ENCODE measurements at regions not wholly inside any gene's neighbourhood (a gene's known extent, or its start where the extent isn't known, plus 50 kb on each side); places are given as distances from the start of the nearest gene placed in this dataset.

GRCh38 chr4:129883996-129884395 lies 788.0 kb downstream of the C4orf33 start:
- no peak for DNase-seq (ENCODE audit: low read depth in 2 of 2)

DNA sequence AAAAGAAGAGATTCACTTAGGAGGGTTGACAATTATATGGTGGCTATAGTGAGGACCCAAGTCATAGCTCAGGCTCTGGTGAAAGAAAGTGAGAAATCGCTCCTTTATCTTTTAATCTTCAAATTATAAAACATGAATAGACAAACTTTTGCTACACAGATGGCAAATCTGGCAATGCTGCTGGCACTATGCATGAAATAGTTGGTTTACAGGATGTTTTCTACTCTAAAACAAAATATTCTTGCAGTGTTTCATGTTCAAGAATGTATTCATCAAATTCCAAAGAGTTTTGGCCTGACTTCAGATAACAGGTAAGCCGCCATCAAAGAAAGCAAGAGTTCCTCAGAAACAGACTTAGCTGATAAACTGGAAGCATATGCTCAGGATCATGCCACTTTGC lies 801.2 kb downstream of the C4orf33 start:
- no peak for DNase-seq (ENCODE audit: low read depth in 2 of 2)

DNA sequence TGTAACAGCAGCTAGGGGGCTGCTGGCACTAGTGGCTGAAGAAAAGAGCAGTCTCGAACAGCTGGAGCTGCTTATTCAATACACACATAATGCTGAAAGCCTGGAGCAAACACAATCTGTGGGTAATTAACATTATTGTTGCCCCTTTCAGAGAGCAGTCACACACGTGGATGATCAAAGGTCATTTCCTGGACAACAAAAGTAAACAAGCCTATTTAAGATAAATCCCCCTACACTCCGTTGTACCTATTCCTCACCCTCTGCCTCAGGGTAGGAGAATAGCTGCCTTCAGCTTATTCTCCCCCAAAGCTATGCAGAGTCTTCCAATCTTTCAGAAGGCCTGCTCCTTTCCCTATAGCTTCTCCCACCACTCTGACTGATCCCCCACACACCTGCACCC lies 803.9 kb downstream of the C4orf33 start:
- no peak for DNase-seq (ENCODE audit: low read depth in 2 of 2)

GRCh38 chr4:129900430-129900953 lies 804.5 kb downstream of the C4orf33 start:
- no peak for DNase-seq (ENCODE audit: low read depth in 2 of 2)

- no peak for DNase-seq (ENCODE audit: low read depth in 2 of 2)
Measured at GRCh38 chr4:129901205-129901604, 805.3 kb downstream of the C4orf33 start.

DNA sequence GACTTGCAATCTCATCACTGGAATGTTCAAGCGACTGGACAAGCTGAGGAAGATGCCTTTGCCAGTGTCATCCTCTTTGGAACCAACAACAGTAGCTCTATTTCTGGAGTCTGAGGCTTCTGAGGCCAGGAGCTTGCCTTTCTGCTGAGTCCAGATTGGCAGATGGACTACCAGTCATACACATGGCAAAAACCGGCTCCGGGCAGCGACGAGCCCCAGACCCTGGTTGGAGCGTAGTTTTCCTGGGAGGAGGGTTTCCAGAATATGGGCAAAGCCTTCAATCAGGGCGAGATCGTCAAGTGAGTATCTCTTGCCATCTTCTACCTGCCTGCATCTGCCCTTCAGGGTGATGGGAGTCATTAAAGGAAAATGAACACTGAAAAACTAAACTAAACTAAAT lies 807.9 kb downstream of the C4orf33 start:
- DNase-seq (ENCODE audit: low read depth in 2 of 2), result no peak

- DNase-seq (ENCODE audit: low read depth in 2 of 2), result no peak
Measured at GRCh38 chr4:129905256-129905655, 809.3 kb downstream of the C4orf33 start.

- no peak for DNase-seq (ENCODE audit: low read depth in 2 of 2)
Measured at GRCh38 chr4:129908117-129908516, 812.2 kb downstream of the C4orf33 start.

DNA sequence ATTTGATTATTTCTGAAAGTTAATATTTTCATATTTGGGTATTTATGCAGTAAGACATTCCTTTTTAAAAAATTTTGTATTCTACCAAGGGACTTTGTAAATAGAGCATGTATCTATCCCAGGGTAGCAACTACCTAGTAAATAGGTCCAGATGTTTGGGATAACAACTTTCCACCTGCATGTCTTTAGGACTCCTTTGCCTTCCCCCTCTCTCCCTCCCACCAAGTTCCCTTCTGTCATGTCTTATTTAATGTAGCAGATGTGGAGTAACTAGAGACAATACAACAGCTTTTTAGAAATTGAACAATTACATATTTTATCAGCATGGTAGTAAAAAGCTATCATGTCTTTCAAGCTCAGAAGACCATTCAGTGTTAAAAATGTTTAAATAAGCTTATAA lies 821.0 kb downstream of the C4orf33 start:
- DNase-seq (ENCODE audit: low read depth in 2 of 2), result no peak

- no peak for DNase-seq (ENCODE audit: low read depth in 2 of 2)
Measured at GRCh38 chr4:129917651-129918050, 821.7 kb downstream of the C4orf33 start.

DNA sequence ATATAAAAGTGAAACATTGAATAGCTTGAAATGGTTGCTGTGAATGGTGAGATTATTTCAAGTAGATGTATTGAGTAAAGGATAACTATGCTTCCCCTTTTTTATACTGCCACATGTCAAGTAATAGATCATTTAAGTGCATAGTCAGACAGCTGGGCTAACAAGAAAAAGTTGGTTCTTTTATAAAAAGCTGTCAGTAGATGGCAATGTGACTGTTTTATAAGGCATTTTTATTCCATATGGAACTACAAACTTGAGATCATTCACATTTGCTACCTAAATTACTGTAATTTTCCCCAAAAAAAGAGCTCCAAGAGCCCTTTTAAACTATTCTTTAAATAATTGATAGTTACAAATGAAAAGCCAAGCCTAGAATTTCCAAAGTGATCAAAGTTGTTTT lies 831.0 kb downstream of the C4orf33 start:
- DNase-seq (ENCODE audit: low read depth in 2 of 2), result no peak

DNA sequence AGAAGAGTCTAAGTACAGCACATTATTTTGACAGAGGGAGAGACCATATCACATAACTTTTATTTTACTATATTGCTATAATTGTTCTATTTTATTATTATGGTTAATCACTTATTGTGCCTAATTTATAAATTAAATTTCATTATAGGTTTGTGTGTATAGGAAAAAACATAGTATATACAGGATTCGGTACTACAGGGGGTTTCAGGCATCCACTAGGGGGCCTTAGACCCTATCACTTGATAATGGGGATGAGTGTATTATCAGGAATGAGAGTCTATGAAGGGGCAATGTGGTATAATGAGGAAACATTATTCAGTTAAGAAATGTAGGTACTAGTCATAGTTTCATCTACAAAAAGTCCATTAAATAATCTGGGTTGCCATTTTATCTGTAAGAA lies 833.1 kb downstream of the C4orf33 start:
- DNase-seq (ENCODE audit: low read depth in 2 of 2), result no peak

DNA sequence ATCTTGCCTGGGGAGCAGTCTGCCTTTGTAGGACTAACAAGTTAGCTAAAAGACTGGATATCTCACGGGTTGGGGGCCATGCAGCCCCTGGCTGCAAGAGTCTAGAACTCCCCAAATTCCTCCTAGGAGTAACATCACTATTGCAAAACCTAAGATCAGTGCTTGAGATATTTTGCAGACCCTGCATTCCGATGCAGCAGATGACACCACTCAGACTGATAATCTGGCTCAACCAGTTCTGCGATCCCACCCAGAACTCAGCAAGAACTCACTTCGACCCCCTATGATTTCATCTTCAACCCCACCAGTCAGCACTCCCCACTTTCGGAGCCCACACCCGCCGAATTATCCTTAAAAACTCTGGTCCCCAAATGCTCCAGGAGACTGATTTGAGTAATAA lies 834.0 kb downstream of the C4orf33 start:
- DNase-seq (ENCODE audit: low read depth in 2 of 2), result no peak

DNA sequence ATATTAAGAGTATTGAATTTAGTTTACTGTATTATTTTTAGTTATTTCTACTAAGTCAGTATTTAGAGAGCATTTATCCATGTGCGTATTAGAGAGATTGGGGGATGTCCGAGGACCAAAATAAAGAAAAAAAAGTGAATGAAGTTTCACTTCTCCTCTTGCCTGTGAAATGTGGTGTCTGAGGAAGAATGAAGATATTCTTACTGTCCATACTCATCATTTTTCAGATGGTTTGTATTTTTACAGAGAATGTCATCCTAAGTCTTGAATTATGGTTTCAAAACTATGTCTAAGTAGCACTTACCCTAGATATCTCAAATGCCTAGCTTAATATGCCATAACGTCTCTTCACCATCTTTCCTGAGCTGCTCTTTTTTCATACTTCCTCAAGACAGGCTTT lies 854.3 kb downstream of the C4orf33 start:
- no peak for DNase-seq (ENCODE audit: low read depth in 2 of 2)

GRCh38 chr4:129966175-129966574 lies 870.2 kb downstream of the C4orf33 start:
- no peak for DNase-seq (ENCODE audit: low read depth in 2 of 2)

DNA sequence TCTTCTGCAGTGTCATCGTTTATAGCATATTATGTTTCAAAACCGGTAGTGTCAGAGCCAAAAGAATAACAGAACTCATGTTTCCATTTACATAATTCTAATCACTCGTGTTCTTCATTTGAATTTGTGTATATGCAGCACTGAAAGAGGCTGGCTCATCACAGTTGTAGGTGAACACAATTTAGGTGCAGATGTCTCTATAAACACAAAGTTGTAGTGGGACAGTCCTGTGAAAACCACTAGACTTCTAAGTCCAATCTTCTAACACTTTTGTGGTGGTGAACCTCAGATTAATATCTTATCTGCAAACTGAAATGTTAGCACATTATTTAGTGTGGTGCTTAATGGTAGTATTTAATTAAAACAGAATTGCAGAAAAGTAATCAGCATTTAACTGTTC lies 872.4 kb downstream of the C4orf33 start:
- DNase-seq (ENCODE audit: low read depth in 2 of 2), result no peak

- DNase-seq (ENCODE audit: low read depth in 2 of 2), result no peak
Measured at GRCh38 chr4:129968778-129969177, 872.8 kb downstream of the C4orf33 start.

DNA sequence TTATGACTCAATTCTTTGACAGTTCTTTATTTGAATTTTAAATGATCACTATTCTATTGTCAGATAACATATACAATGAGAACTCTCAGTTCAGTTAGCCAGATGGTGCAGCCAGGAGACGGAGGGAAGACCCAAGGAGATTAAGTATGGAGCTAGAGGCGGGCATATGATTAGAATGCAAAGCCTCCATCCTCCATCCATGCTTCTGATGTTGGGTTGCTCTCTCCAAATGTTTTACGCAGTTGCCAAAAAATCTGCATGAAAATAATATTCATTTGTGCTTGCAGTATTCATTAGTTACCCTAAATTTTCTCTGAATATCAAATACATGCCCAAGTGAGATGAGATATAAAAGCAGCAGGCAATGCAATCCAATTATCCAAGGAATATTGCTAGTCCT lies 874.8 kb downstream of the C4orf33 start:
- no peak for DNase-seq (ENCODE audit: low read depth in 2 of 2)

- DNase-seq (ENCODE audit: low read depth in 2 of 2), result no peak
Measured at GRCh38 chr4:129971419-129971818, 875.5 kb downstream of the C4orf33 start.

GRCh38 chr4:129972257-129972656 lies 876.3 kb downstream of the C4orf33 start:
- no peak for DNase-seq (ENCODE audit: low read depth in 2 of 2)

DNA sequence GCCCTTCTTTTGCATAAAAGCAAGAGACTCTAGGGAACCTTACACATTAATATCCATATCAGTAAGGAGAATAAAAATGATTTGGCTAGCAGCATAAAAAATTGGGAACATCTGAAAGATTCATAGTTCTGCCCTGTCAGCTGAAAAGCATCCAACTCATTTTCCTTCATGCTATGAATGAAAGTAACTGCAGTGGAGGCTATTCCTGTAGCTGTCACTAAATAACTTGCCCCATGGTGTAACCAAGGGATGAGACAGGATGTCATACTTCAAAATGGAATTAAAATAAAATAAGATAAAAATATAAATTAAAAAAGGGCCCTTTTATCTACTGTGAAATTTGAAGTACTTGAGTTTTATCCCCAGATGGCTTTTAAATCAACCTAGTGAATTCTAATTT lies 878.8 kb downstream of the C4orf33 start:
- DNase-seq (ENCODE audit: low read depth in 2 of 2), result no peak

DNA sequence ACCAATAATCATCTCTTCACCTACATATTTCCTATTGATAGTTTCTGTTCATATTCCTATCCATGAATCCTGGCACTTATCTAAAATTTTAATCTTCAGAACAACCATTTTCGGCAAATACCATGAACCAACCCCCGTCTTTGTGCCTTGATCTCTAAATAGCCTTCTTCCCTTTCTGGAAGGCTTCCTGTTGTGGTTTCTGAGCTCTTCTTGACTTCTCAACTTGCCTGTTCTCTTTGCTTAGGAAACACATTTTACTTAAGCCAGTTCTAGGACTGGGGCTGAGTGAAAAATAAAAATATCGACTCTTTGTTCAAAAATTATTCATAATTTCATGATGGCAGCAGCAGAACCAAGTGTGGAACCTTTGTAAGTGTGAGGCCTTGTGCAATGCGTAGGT lies 882.4 kb downstream of the C4orf33 start:
- DNase-seq (ENCODE audit: low read depth in 2 of 2), result no peak

DNA sequence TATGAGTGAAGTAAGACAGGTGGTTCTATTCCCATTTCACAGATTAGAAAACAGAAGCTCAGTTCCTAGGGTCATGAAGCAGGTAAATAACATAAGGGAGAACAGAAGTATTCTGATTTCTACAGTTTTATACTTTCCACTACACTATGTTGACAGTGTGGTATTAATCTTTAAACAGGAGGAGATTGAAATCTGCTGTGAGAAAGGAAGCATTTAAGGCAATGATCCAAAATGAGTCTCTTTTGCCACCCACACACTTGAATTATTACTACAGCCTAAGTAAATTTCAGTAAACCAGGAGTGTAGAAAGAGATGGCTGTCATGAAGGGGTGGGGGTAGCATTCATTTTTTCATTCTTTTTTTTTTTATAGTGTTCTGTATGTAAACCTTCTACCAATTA lies 893.0 kb downstream of the C4orf33 start:
- no peak for DNase-seq (ENCODE audit: low read depth in 2 of 2)

- DNase-seq (ENCODE audit: low read depth in 2 of 2), result no peak
Measured at GRCh38 chr4:129994715-129995114, 898.8 kb downstream of the C4orf33 start.
